Left ventricle myocardium superior (tissue), 1 donor: ENCODE measurements at regions not wholly inside any gene's neighbourhood (a gene's known extent, or its start where the extent isn't known, plus 50 kb on each side); places are given as distances from the start of the nearest gene placed in this dataset.

Source experiments
- ATAC-seq: fragments of 200-7000 bp; cut with Tn5 transposase; one replicate; pipeline ENCODE4 v1.9.1; 2020; ENCODE audit warnings: mild to moderate bottlenecking, moderate library complexity
- DNase-seq: peaks from one replicate; pipeline ENCODE4 v3.0.0-alpha.2; 2020
- intact Hi-C: fragments of 100-400 bp; cut with micrococcal nuclease; formaldehyde crosslinking; loops from one replicate; pipeline ENCODE4 v1.11.0; 2022
- donor health status: DM: no; HTN: yes; CAD: no; lungs with severe emphysema.

GRCh38 chr12:58378028-58378427 is 436.7 kb downstream of the ATP23 start:
- intact Hi-C loops: no loop called here
- ATAC-seq (no peak), DNase-seq (no peak)

GRCh38 chr12:58381546-58381945 is 440.2 kb downstream of the ATP23 start:
- DNase-seq (no peak), ATAC-seq (no peak)

GRCh38 chr12:58384196-58384595 is 442.8 kb downstream of the ATP23 start:
- ATAC-seq (no peak), DNase-seq (no peak)
- intact Hi-C loops: no loop called here

More at GRCh38 chr12:58381546-58381945, 440.2 kb downstream of the ATP23 start:
- intact Hi-C loops: no loop called here

GRCh38 chr12:58386136-58386535 is 444.8 kb downstream of the ATP23 start:
- DNase-seq (no peak), ATAC-seq (no peak)
- intact Hi-C loops: no loop called here

GRCh38 chr12:58387199-58387598 is 445.8 kb downstream of the ATP23 start:
- intact Hi-C loops: no loop called here
- no peak for ATAC-seq
- no peak for DNase-seq

GRCh38 chr12:58388261-58388660 is 446.9 kb downstream of the ATP23 start:
- no peak for ATAC-seq
- no peak for DNase-seq
- intact Hi-C loops: no loop called here

- intact Hi-C loops: no loop called here
- no peak for DNase-seq
- no peak for ATAC-seq
Measured at GRCh38 chr12:58393152-58393551, 451.8 kb downstream of the ATP23 start.

- no peak for ATAC-seq
- intact Hi-C loops: no loop called here
- no peak for DNase-seq
Measured at GRCh38 chr12:58395056-58395455, 453.7 kb downstream of the ATP23 start.

- intact Hi-C loops: no loop called here
- ATAC-seq (no peak), DNase-seq (no peak)
Measured at GRCh38 chr12:58395470-58395869, 454.1 kb downstream of the ATP23 start.

GRCh38 chr12:58396239-58396638 is 454.9 kb downstream of the ATP23 start:
- DNase-seq (no peak), ATAC-seq (no peak)
- intact Hi-C loops: no loop called here

GRCh38 chr12:58405363-58405762 is 464.0 kb downstream of the ATP23 start:
- no peak for ATAC-seq
- no peak for DNase-seq
- intact Hi-C loops: no loop called here

GRCh38 chr12:58408516-58408915 is 467.1 kb downstream of the ATP23 start:
- DNase-seq (no peak), ATAC-seq (peak; percentile 76)

GRCh38 chr12:58412461-58413060 is 471.2 kb downstream of the ATP23 start:
- intact Hi-C loops: no loop called here
- ATAC-seq: peak; percentile 45
- no peak for DNase-seq

More at GRCh38 chr12:58408516-58408915, 467.1 kb downstream of the ATP23 start:
- intact Hi-C loops: no loop called here

GRCh38 chr12:58413794-58414193 is 472.4 kb downstream of the ATP23 start:
- DNase-seq (no peak), ATAC-seq (no peak)
- intact Hi-C loops: no loop called here

- intact Hi-C loops: no loop called here
- DNase-seq: no peak
- ATAC-seq: no peak
Measured at GRCh38 chr12:58414398-58414871, 473.1 kb downstream of the ATP23 start.

- ATAC-seq (no peak), DNase-seq (no peak)
- intact Hi-C loops: no loop called here
Measured at GRCh38 chr12:58415716-58416115, 474.3 kb downstream of the ATP23 start.

GRCh38 chr12:58416236-58416635 is 474.9 kb downstream of the ATP23 start:
- ATAC-seq: no peak
- intact Hi-C loops: no loop called here
- DNase-seq: no peak

- intact Hi-C loops: no loop called here
- DNase-seq (no peak), ATAC-seq (no peak)
Measured at GRCh38 chr12:58419196-58419760, 477.9 kb downstream of the ATP23 start.

GRCh38 chr12:58419905-58420304 is 478.5 kb downstream of the ATP23 start:
- ATAC-seq (no peak), DNase-seq (no peak)
- intact Hi-C loops: no loop called here

- ATAC-seq (no peak), DNase-seq (no peak)
- intact Hi-C loops: no loop called here
Measured at GRCh38 chr12:58420503-58420902, 479.1 kb downstream of the ATP23 start.

- ATAC-seq: no peak
- intact Hi-C loops: no loop called here
Measured at GRCh38 chr12:58421990-58422389, 480.6 kb downstream of the ATP23 start.

More at GRCh38 chr12:58421990-58422389, 480.6 kb downstream of the ATP23 start:
- no peak for DNase-seq
